SU-DHL-6 (cell line): ENCODE measurements at regions not wholly inside any gene's neighbourhood (a gene's known extent, or its start where the extent isn't known, plus 50 kb on each side); places are given as distances from the start of the nearest gene placed in this dataset.

ENCODE experiments used
- H2AFZ ChIP-seq: fragments of 200-600 bp; sonication (generic); 2 replicates; pipeline ENCODE4 v1.6.1; 2014; ENCODE audit warnings: low read depth, mild to moderate bottlenecking, moderate library complexity, mixed read lengths, antibody characterized with exemption, low read length; ENCODE audit not compliant: severe bottlenecking
- H3F3A ChIP-seq: fragments of 200-600 bp; shearing (Covaris generic); 2 replicates; pipeline ENCODE4 v1.6.0; 2016; ENCODE audit warnings: antibody characterized with exemption, mild to moderate bottlenecking; ENCODE audit not compliant: insufficient read depth
- H3K27ac ChIP-seq: fragments of 200-600 bp; sonication (generic); 2 replicates; pipeline ENCODE4 v1.5.1; 2016; ENCODE audit warnings: low read depth, mild to moderate bottlenecking, low read length, moderate library complexity, mixed read lengths
- H3K27me3 ChIP-seq: fragments of 200-600 bp; sonication (generic), shearing (Covaris generic); 2 replicates; pipeline ENCODE4 v1.6.0; 2014; ENCODE audit warnings: mild to moderate bottlenecking, low read length
- H3K36me3 ChIP-seq: fragments of 200-600 bp; sonication (generic); 2 replicates; pipeline ENCODE4 v1.6.1; 2014; ENCODE audit warnings: mild to moderate bottlenecking, low read length, mixed read lengths
- H3K4me2 ChIP-seq: fragments of 300-600, 200-600 bp; shearing (Covaris generic), sonication (generic); 2 replicates; pipeline ENCODE4 v1.6.0; 2014; ENCODE audit warnings: low read length, low read depth, mild to moderate bottlenecking; ENCODE audit not compliant: poor library complexity, severe bottlenecking
- H3K4me3 ChIP-seq: fragments of 200-600 bp; sonication (generic); 2 replicates; pipeline ENCODE4 v1.5.1; 2014; ENCODE audit warnings: antibody characterized with exemption, low read length, mild to moderate bottlenecking, mixed read lengths; ENCODE audit not compliant: insufficient read depth, poor library complexity, severe bottlenecking
- H3K79me2 ChIP-seq: fragments of 200-600 bp; sonication (generic); 2 replicates; pipeline ENCODE4 v1.6.1; 2014; ENCODE audit warnings: mild to moderate bottlenecking, low read length, moderate library complexity; ENCODE audit not compliant: insufficient read depth
- H3K9ac ChIP-seq: fragments of 200-600 bp; sonication (generic); 2 replicates; pipeline ENCODE4 v1.7.0; 2014; ENCODE audit warnings: mild to moderate bottlenecking, low read length
- H3K9me2 ChIP-seq: fragments of 200-600 bp; sonication (generic); replicated peaks from 2 replicates; pipeline ENCODE4 v1.6.1; 2014; ENCODE audit warnings: low read length; ENCODE audit not compliant: insufficient read depth
- H3K9me3 ChIP-seq: fragments of 200-600 bp; sonication (generic); 2 replicates; pipeline ENCODE4 v1.6.1; 2014; ENCODE audit warnings: low read length, mixed read lengths; ENCODE audit not compliant: insufficient read depth
- H4K20me1 ChIP-seq: fragments of 200-600 bp; sonication (generic); 2 replicates; pipeline ENCODE4 v1.6.1; 2014; ENCODE audit warnings: low read depth, mild to moderate bottlenecking, antibody characterized with exemption, low read length, moderate library complexity, mixed read lengths
- CTCF ChIP-seq: fragments of 200-600 bp; sonication (generic); IDR thresholded peaks from one replicate; pipeline ENCODE4 v1.5.1; 2017; ENCODE audit warnings: antibody characterized with exemption, mild to moderate bottlenecking, low read length, moderate library complexity; ENCODE audit not compliant: insufficient read depth, poor library complexity, severe bottlenecking
- EZH2phosphoT487 ChIP-seq: fragments of 200-600 bp; sonication (generic), shearing (Covaris generic); conservative IDR thresholded peaks from 2 replicates; pipeline ENCODE4 v1.6.1; 2018; ENCODE audit warnings: mild to moderate bottlenecking, antibody characterized with exemption, low read length, moderate library complexity, mixed read lengths

GRCh38 chr6:144338951-144339700 lies 54.0 kb downstream of the UTRN start:
- H3K36me3 ChIP-seq = no peaks in the 10 kb centered on the region
- no peaks in the 10 kb centered on the region for H3K9me2 ChIP-seq
- H3K27me3 ChIP-seq = no peaks in the 10 kb centered on the region
- H4K20me1 ChIP-seq = no peaks in the 10 kb centered on the region
- no peaks in the 10 kb centered on the region for H3K9me3 ChIP-seq
- no peaks in the 10 kb centered on the region for H3K79me2 ChIP-seq
- H3K27ac ChIP-seq = no peak overlapping the region
- H3K9ac ChIP-seq = no peak overlapping the region
- no peak overlapping the region for H3K4me2 ChIP-seq
- H2AFZ ChIP-seq = no peak overlapping the region
- no peaks in the 10 kb centered on the region for H3F3A ChIP-seq
- TF ChIP-seq CTCF (no peak), EZH2phosphoT487 (no peak)
- no peak overlapping the region for H3K4me3 ChIP-seq

DNA sequence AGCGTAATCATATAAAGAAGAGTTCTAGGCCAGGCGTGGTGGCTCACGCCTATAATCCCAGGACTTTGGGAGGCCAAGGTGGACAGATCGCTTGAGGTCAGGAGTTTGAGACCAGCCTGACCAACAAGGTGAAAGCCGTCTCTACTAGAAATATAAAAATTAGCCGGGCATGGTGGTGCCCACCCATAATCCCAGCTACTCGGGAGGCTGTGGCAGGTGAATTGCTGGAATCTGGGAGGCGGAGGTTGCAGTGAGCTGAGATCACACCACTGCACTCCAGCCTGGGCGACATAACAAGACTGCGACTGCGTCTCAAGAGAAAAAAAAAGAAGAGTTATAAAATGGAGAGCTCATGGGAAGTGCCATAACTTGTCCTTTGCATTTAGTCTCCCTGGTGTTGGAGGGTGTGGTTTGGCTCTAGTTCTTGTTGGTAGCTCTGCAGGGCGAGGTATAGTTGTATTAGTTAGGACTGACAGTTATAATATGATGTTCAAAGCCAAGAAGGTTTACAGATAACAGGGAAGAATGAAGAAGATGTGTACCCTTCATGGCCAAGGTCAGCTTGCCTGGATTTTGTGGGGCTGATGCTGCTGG lies 54.8 kb downstream of the UTRN start:
- Histone ChIP-seq H3K9me2 (no peaks in the 10 kb centered on the region), H2AFZ (no peak overlapping the region), H3K27me3 (no peaks in the 10 kb centered on the region), H4K20me1 (no peaks in the 10 kb centered on the region), H3K36me3 (no peaks in the 10 kb centered on the region), H3K9ac (no peak overlapping the region), H3K4me2 (no peak overlapping the region), H3F3A (no peaks in the 10 kb centered on the region), H3K79me2 (no peaks in the 10 kb centered on the region), H3K9me3 (no peaks in the 10 kb centered on the region), H3K4me3 (no peak overlapping the region), H3K27ac (no peak overlapping the region)
- TF ChIP-seq EZH2phosphoT487 (no peak), CTCF (no peak)

- Histone ChIP-seq H3K27ac (no peak overlapping the region), H3K4me3 (no peak overlapping the region), H3K4me2 (no peak overlapping the region), H3F3A (no peaks in the 10 kb centered on the region), H3K27me3 (no peaks in the 10 kb centered on the region), H3K9me2 (no peaks in the 10 kb centered on the region), H2AFZ (no peak overlapping the region), H4K20me1 (no peaks in the 10 kb centered on the region), H3K36me3 (no peaks in the 10 kb centered on the region), H3K79me2 (no peaks in the 10 kb centered on the region), H3K9me3 (no peaks in the 10 kb centered on the region), H3K9ac (no peak overlapping the region)
- TF ChIP-seq EZH2phosphoT487 (no peak), CTCF (no peak)
Measured at GRCh38 chr6:144340541-144341371, 55.6 kb downstream of the UTRN start.
